ENCODE measurements at regions not wholly inside any gene's neighbourhood (a gene's known extent, or its start where the extent isn't known, plus 50 kb on each side); places are given as distances from the start of the nearest gene placed in this dataset.
A peak's percentile ranks its signal among the peaks of the same experiment; 100 is the strongest.

- Mint-ChIP-seq H3K27me3 (ENCODE audit: insufficient read depth) (no peaks in the 10 kb centered on the region), H3K9me3 (peaks cover 45% of the 10 kb centered on the region), H3K4me3 (no peak overlapping the region), H3K36me3 (ENCODE audit: low read depth) (no peaks in the 10 kb centered on the region), H3K4me1 (no peaks in the 10 kb centered on the region), H3K27ac (no peak overlapping the region)
- no peaks in the 10 kb centered on the region for H3K36me3 ChIP-seq (ENCODE audit: control insufficient read depth, insufficient read depth, low read length)
- no peaks in the 10 kb centered on the region for H3K27me3 ChIP-seq (ENCODE audit: control insufficient read depth, insufficient read depth, low read length, poor library complexity, severe bottlenecking)
- H3K4me3 ChIP-seq (ENCODE audit: low read length) = no peak overlapping the region
- no peak overlapping the region for H3K9ac ChIP-seq (ENCODE audit: extremely low read depth, low read length, poor library complexity, severe bottlenecking)
- DNase-seq = no peak
- H3K9me3 ChIP-seq (ENCODE audit: control insufficient read depth, low read length) = peaks cover 31% of the 10 kb centered on the region
- peak; percentile 32 for TF ChIP-seq CTCF (conservative IDR thresholded peaks at IDR 0.05)
- no peak overlapping the region for H3K27ac ChIP-seq (ENCODE audit: low read depth, low read length)
- 91% methylated on average over 2 of the region's 2 CpGs; no CpG with 5 or more reads in 1 of the 2 experiments for WGBS, 2 experiments (ENCODE audit: insufficient coverage in 1 of 2, insufficient read length in 1 of 2)
- H3K4me1 ChIP-seq (ENCODE audit: control insufficient read depth, insufficient read depth, low read length) = no peaks in the 10 kb centered on the region
Observed at GRCh38 chr4:168028568-168028967, 63.8 kb upstream of the ANXA10 start.

- H3K9me3 Mint-ChIP-seq = peaks cover 40% of the 10 kb centered on the region
- H3K4me1 Mint-ChIP-seq = no peaks in the 10 kb centered on the region
- Histone ChIP-seq H3K27me3 (ENCODE audit: control insufficient read depth, insufficient read depth, low read length, poor library complexity, severe bottlenecking) (no peaks in the 10 kb centered on the region), H3K4me1 (ENCODE audit: control insufficient read depth, insufficient read depth, low read length) (no peaks in the 10 kb centered on the region), H3K36me3 (ENCODE audit: control insufficient read depth, insufficient read depth, low read length) (no peaks in the 10 kb centered on the region), H3K27ac (ENCODE audit: low read depth, low read length) (no peak overlapping the region), H3K9ac (ENCODE audit: extremely low read depth, low read length, poor library complexity, severe bottlenecking) (no peak overlapping the region), H3K9me3 (ENCODE audit: control insufficient read depth, low read length) (peaks cover 26% of the 10 kb centered on the region), H3K4me3 (ENCODE audit: low read length) (no peak overlapping the region)
- no peaks in the 10 kb centered on the region for H3K36me3 Mint-ChIP-seq (ENCODE audit: low read depth)
- DNase-seq = no peak
- H3K27ac Mint-ChIP-seq = no peak overlapping the region
- no peak overlapping the region for H3K4me3 Mint-ChIP-seq
- H3K27me3 Mint-ChIP-seq (ENCODE audit: insufficient read depth) = no peaks in the 10 kb centered on the region
- 91 to 100% methylated on average over 3 to 5 of the region's 5 CpGs for WGBS, 2 experiments (ENCODE audit: insufficient coverage in 1 of 2, insufficient read length in 1 of 2)
- no peak for TF ChIP-seq CTCF (conservative IDR thresholded peaks at IDR 0.05)
Observed at GRCh38 chr4:168028970-168029597, 63.3 kb upstream of the ANXA10 start.

GRCh38 chr4:168037676-168038075, 54.7 kb upstream of the ANXA10 start:
- no peak overlapping the region for H3K27ac ChIP-seq (ENCODE audit: low read depth, low read length)
- H3K4me1 ChIP-seq (ENCODE audit: control insufficient read depth, insufficient read depth, low read length) = no peaks in the 10 kb centered on the region

More at GRCh38 chr4:168037676-168038075, 54.7 kb upstream of the ANXA10 start:
- H3K36me3 Mint-ChIP-seq (ENCODE audit: low read depth) = no peaks in the 10 kb centered on the region
- H3K27me3 Mint-ChIP-seq (ENCODE audit: insufficient read depth) = no peaks in the 10 kb centered on the region
- no peak overlapping the region for H3K27ac Mint-ChIP-seq
- Histone ChIP-seq H3K4me3 (ENCODE audit: low read length) (no peak overlapping the region), H3K36me3 (ENCODE audit: control insufficient read depth, insufficient read depth, low read length) (no peaks in the 10 kb centered on the region), H3K27me3 (ENCODE audit: control insufficient read depth, insufficient read depth, low read length, poor library complexity, severe bottlenecking) (no peaks in the 10 kb centered on the region), H3K9me3 (ENCODE audit: control insufficient read depth, low read length) (no peaks in the 10 kb centered on the region), H3K9ac (ENCODE audit: extremely low read depth, low read length, poor library complexity, severe bottlenecking) (no peak overlapping the region)
- WGBS, 2 experiments (ENCODE audit: insufficient coverage in 1 of 2, insufficient read length in 1 of 2) = 94 to 95% methylated on average over 2 of the region's 2 CpGs
- H3K4me3 Mint-ChIP-seq = no peak overlapping the region
- DNase-seq = no peak
- no peaks in the 10 kb centered on the region for H3K9me3 Mint-ChIP-seq
- no peak for TF ChIP-seq CTCF (conservative IDR thresholded peaks at IDR 0.05)
- H3K4me1 Mint-ChIP-seq = no peaks in the 10 kb centered on the region

Data from endodermal cell (in vitro differentiated cells).